Activated CD4-positive, alpha-beta T cell treated with anti-CD3 and anti-CD28 coated beads, Interleukin-2, amount 10 ng/mL, durations not matched to agents 24 days and 14 days (primary cell): ENCODE measurements at regions not wholly inside any gene's neighbourhood (a gene's known extent, or its start where the extent isn't known, plus 50 kb on each side); places are given as distances from the start of the nearest gene placed in this dataset.

ENCODE experiments used
- DNase-seq: peaks from one replicate; pipeline ENCODE4 v3.0.0; 2022
- H3K27ac Mint-ChIP-seq: one replicate; pipeline ENCODE4 v1.8.0; 2022; ENCODE audit warnings: mild to moderate bottlenecking, mixed read lengths
- H3K27me3 Mint-ChIP-seq: one replicate; pipeline ENCODE4 v1.8.0; 2022; ENCODE audit warnings: mixed read lengths
- H3K36me3 Mint-ChIP-seq: one replicate; pipeline ENCODE4 v1.8.0; 2022; ENCODE audit warnings: low read depth, mild to moderate bottlenecking, mixed read lengths
- H3K4me1 Mint-ChIP-seq: one replicate; pipeline ENCODE4 v1.8.0; 2021; ENCODE audit warnings: mixed read lengths
- H3K4me3 Mint-ChIP-seq: one replicate; pipeline ENCODE4 v1.8.0; 2022; ENCODE audit warnings: mild to moderate bottlenecking, moderate library complexity, mixed read lengths
- H3K9me3 Mint-ChIP-seq: one replicate; pipeline ENCODE4 v1.8.0; 2021; ENCODE audit warnings: mixed read lengths
- intact Hi-C: fragments of 100-400 bp; cut with micrococcal nuclease; formaldehyde crosslinking; loops from one replicate; pipeline ENCODE4 v1.15.1; 2023

- no peak for DNase-seq
- no peak overlapping the region for H3K27ac Mint-ChIP-seq
- intact Hi-C loops = no loop called here
- no peak overlapping the region for H3K4me3 Mint-ChIP-seq
- H3K36me3 Mint-ChIP-seq = no peaks in the 10 kb centered on the region
- H3K9me3 Mint-ChIP-seq = no peaks in the 10 kb centered on the region
- H3K27me3 Mint-ChIP-seq = no peaks in the 10 kb centered on the region
- H3K4me1 Mint-ChIP-seq = no peaks in the 10 kb centered on the region
Observed at GRCh38 chr10:111989136-111989911, 194.2 kb downstream of the GPAM start.

- Mint-ChIP-seq H3K27me3 (no peaks in the 10 kb centered on the region), H3K9me3 (no peaks in the 10 kb centered on the region), H3K4me3 (no peak overlapping the region), H3K4me1 (no peaks in the 10 kb centered on the region), H3K36me3 (no peaks in the 10 kb centered on the region), H3K27ac (no peak overlapping the region)
- intact Hi-C loops = no loop called here
- DNase-seq = no peak
Observed at GRCh38 chr10:111990734-111991133, 192.8 kb downstream of the GPAM start.

- Mint-ChIP-seq H3K9me3 (no peaks in the 10 kb centered on the region), H3K36me3 (no peaks in the 10 kb centered on the region), H3K27me3 (no peaks in the 10 kb centered on the region), H3K4me3 (no peak overlapping the region), H3K4me1 (no peaks in the 10 kb centered on the region), H3K27ac (no peak overlapping the region)
- intact Hi-C loops = no loop called here
- DNase-seq = no peak
Observed at GRCh38 chr10:111993321-111993720, 190.2 kb downstream of the GPAM start.

GRCh38 chr10:111993872-111994426 lies 189.6 kb downstream of the GPAM start:
- no peak for DNase-seq
- H3K9me3 Mint-ChIP-seq = no peaks in the 10 kb centered on the region
- no peak overlapping the region for H3K27ac Mint-ChIP-seq
- no peaks in the 10 kb centered on the region for H3K36me3 Mint-ChIP-seq
- H3K4me1 Mint-ChIP-seq = no peaks in the 10 kb centered on the region
- H3K27me3 Mint-ChIP-seq = no peaks in the 10 kb centered on the region
- H3K4me3 Mint-ChIP-seq = no peak overlapping the region
- intact Hi-C loops = no loop called here

- intact Hi-C loops = no loop called here
- Mint-ChIP-seq H3K27ac (no peak overlapping the region), H3K36me3 (no peaks in the 10 kb centered on the region), H3K4me3 (no peak overlapping the region), H3K9me3 (no peaks in the 10 kb centered on the region), H3K4me1 (no peaks in the 10 kb centered on the region), H3K27me3 (no peaks in the 10 kb centered on the region)
- no peak for DNase-seq
Observed at GRCh38 chr10:111996103-111996502, 187.5 kb downstream of the GPAM start.

- Mint-ChIP-seq H3K36me3 (no peaks in the 10 kb centered on the region), H3K27ac (no peak overlapping the region), H3K27me3 (no peaks in the 10 kb centered on the region), H3K4me3 (no peak overlapping the region), H3K9me3 (no peaks in the 10 kb centered on the region), H3K4me1 (no peaks in the 10 kb centered on the region)
- intact Hi-C loops = no loop called here
- no peak for DNase-seq
Observed at GRCh38 chr10:111998728-111999127, 184.8 kb downstream of the GPAM start.

- Mint-ChIP-seq H3K27me3 (no peaks in the 10 kb centered on the region), H3K36me3 (no peaks in the 10 kb centered on the region), H3K9me3 (no peaks in the 10 kb centered on the region), H3K4me3 (no peak overlapping the region), H3K27ac (no peak overlapping the region), H3K4me1 (no peaks in the 10 kb centered on the region)
- DNase-seq = no peak
- intact Hi-C loops = no loop called here
Observed at GRCh38 chr10:111999205-111999914, 184.2 kb downstream of the GPAM start.

- Mint-ChIP-seq H3K27me3 (no peaks in the 10 kb centered on the region), H3K4me1 (no peaks in the 10 kb centered on the region), H3K36me3 (no peaks in the 10 kb centered on the region), H3K4me3 (no peak overlapping the region), H3K9me3 (no peaks in the 10 kb centered on the region), H3K27ac (no peak overlapping the region)
- DNase-seq = no peak
- intact Hi-C loops = no loop called here
Observed at GRCh38 chr10:111999915-112000302, 183.7 kb downstream of the GPAM start.

- no peak overlapping the region for H3K4me3 Mint-ChIP-seq
- no peak for DNase-seq
- intact Hi-C loops = no loop called here
- H3K9me3 Mint-ChIP-seq = no peaks in the 10 kb centered on the region
- no peaks in the 10 kb centered on the region for H3K27me3 Mint-ChIP-seq
- H3K36me3 Mint-ChIP-seq = no peaks in the 10 kb centered on the region
- H3K4me1 Mint-ChIP-seq = no peaks in the 10 kb centered on the region
- no peak overlapping the region for H3K27ac Mint-ChIP-seq
Observed at GRCh38 chr10:112000466-112000865, 183.1 kb downstream of the GPAM start.

GRCh38 chr10:112002206-112002605 lies 181.4 kb downstream of the GPAM start:
- Mint-ChIP-seq H3K4me1 (no peaks in the 10 kb centered on the region), H3K27me3 (no peaks in the 10 kb centered on the region), H3K36me3 (no peaks in the 10 kb centered on the region), H3K4me3 (no peak overlapping the region), H3K27ac (no peak overlapping the region), H3K9me3 (no peaks in the 10 kb centered on the region)
- no peak for DNase-seq
- intact Hi-C loops = no loop called here

- Mint-ChIP-seq H3K36me3 (no peaks in the 10 kb centered on the region), H3K27ac (no peak overlapping the region), H3K4me1 (no peaks in the 10 kb centered on the region), H3K27me3 (no peaks in the 10 kb centered on the region), H3K4me3 (no peak overlapping the region), H3K9me3 (no peaks in the 10 kb centered on the region)
- no peak for DNase-seq
- intact Hi-C loops = no loop called here
Observed at GRCh38 chr10:112004075-112004474, 179.5 kb downstream of the GPAM start.

GRCh38 chr10:112005044-112005443 lies 178.5 kb downstream of the GPAM start:
- Mint-ChIP-seq H3K27me3 (no peaks in the 10 kb centered on the region), H3K4me1 (no peaks in the 10 kb centered on the region), H3K36me3 (no peaks in the 10 kb centered on the region), H3K4me3 (no peak overlapping the region), H3K9me3 (no peaks in the 10 kb centered on the region), H3K27ac (no peak overlapping the region)
- DNase-seq = no peak
- intact Hi-C loops = no loop called here

GRCh38 chr10:112006407-112006806 lies 177.2 kb downstream of the GPAM start:
- intact Hi-C loops = no loop called here
- no peaks in the 10 kb centered on the region for H3K36me3 Mint-ChIP-seq

GRCh38 chr10:112006831-112007230 lies 176.7 kb downstream of the GPAM start:
- Mint-ChIP-seq H3K9me3 (no peaks in the 10 kb centered on the region), H3K27me3 (no peaks in the 10 kb centered on the region), H3K27ac (no peak overlapping the region), H3K36me3 (no peaks in the 10 kb centered on the region), H3K4me3 (no peak overlapping the region), H3K4me1 (no peaks in the 10 kb centered on the region)
- intact Hi-C loops = no loop called here
- no peak for DNase-seq

More at GRCh38 chr10:112006407-112006806, 177.2 kb downstream of the GPAM start:
- no peak overlapping the region for H3K4me3 Mint-ChIP-seq
- DNase-seq = no peak
- no peaks in the 10 kb centered on the region for H3K4me1 Mint-ChIP-seq
- H3K9me3 Mint-ChIP-seq = no peaks in the 10 kb centered on the region
- H3K27me3 Mint-ChIP-seq = no peaks in the 10 kb centered on the region
- H3K27ac Mint-ChIP-seq = no peak overlapping the region
